Activated CD8-positive, alpha-beta memory T cell treated with anti-CD3 and anti-CD28 coated beads, Interleukin-2, amount 10 ng/mL, durations not matched to agents 7 days and 5 days (primary cell): ENCODE measurements at regions not wholly inside any gene's neighbourhood (a gene's known extent, or its start where the extent isn't known, plus 50 kb on each side); places are given as distances from the start of the nearest gene placed in this dataset.
"Not testable (repeated sequence)": the region's sequence is repeated elsewhere in the genome, so short reads cannot be mapped to it uniquely, and the experiment has no call there.

Source experiments
- ATAC-seq: fragments of 150-1000 bp; cut with Tn5 transposase; one replicate; pipeline ENCODE4 v1.10.0; 2021; ENCODE audit warnings: moderate library complexity
- CTCF ChIA-PET: fragments of 350-600 bp; sonication (Branson Sonifier 250); formaldehyde crosslinking; loops from one replicate; lab custom pipeline; 2021; ENCODE audit warnings: antibody characterized with exemption; lab: Charles Lee
- DNase-seq: peaks from one replicate; pipeline ENCODE4 v3.0.0-alpha.2; 2020
- H3K27ac Mint-ChIP-seq: one replicate; pipeline ENCODE4 v1.8.0; 2021; ENCODE audit warnings: mild to moderate bottlenecking, mixed read lengths
- H3K27me3 Mint-ChIP-seq: one replicate; pipeline ENCODE4 v1.8.0; 2021; ENCODE audit warnings: mixed read lengths
- H3K36me3 Mint-ChIP-seq: one replicate; pipeline ENCODE4 v1.8.0; 2021; ENCODE audit warnings: mild to moderate bottlenecking, mixed read lengths
- H3K4me1 Mint-ChIP-seq: one replicate; pipeline ENCODE4 v1.8.0; 2021; ENCODE audit warnings: mixed read lengths
- H3K4me3 Mint-ChIP-seq: one replicate; pipeline ENCODE4 v1.8.0; 2021; ENCODE audit warnings: mild to moderate bottlenecking, moderate library complexity, mixed read lengths
- H3K9me3 Mint-ChIP-seq: one replicate; pipeline ENCODE4 v1.8.0; 2022; ENCODE audit warnings: low read depth, mixed read lengths

DNA sequence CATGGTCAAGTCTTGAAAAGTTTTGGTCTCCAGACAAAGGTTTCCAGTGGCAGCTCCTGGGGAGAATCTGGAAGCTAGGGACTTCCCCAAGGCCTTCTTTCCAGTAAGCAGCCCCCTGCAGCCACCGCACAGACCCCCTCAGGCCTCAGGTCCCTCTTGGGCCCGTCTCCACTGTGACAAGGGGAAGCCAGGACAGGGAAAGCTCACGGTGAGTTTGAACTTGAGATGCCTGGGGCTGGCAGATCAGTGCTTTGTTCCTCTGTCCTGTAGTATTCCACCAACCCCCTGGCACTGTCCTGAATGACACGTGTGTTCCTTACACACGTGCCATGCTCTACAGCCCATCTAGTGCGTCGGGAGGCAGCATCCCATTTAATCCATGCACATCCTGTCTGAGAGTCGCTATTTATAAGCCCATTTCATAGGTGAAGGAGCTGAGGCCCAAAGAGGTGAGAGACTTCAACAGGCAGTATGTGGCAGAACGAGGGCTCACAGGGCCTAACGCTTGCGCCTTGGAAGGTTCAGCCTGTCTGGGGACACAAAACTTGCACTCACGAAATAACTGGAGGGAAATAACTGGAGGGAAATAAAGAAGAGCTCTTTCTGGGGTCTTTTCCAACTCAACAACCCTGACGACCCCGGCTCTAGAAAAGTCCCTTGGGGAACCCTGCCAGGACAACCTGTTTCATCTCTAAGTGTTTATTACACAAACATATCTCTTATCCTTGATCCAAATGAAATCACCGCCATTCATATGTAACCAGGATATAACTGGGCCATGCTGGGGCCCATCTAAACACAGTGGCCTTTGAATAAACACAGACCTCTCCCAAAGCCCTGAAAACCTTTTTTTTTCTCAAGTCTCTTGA is 123.0 kb downstream of the BANF2 start:
- no peaks in the 10 kb centered on the region for H3K9me3 Mint-ChIP-seq
- ATAC-seq, result no peak
- DNase-seq, result no peak
- no peaks in the 10 kb centered on the region for H3K27me3 Mint-ChIP-seq
- no peak overlapping the region for H3K4me3 Mint-ChIP-seq
- H3K4me1 Mint-ChIP-seq, result peaks cover 20% of the 10 kb centered on the region
- H3K27ac Mint-ChIP-seq, result no peak overlapping the region
- H3K36me3 Mint-ChIP-seq, result no peaks in the 10 kb centered on the region
- CTCF ChIA-PET, result interaction anchor here (0.8 to 1.1 kb wide), 2 partner anchors 13 to 73 kb away, joined by 3 read pairs; no protein-coding TSS in a partner anchor

DNA sequence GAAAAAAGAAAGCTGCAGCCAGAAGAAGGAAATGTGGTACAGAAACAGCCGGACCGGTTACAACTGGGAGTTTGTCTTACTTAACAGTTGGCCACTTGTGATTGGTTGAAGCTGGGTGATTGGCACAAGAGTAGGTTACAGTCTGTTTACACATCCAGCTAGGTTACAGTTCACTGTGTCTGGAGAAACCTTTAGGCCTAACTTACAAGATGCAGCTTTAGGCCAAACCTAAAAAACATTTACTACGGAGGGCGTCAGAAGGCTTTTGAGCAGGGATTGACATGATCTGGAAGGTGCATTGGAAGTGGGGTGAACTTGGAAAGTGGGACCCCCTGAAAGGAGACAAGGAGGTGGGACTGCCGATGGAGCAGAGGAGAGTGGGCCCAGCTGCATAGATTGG is 122.3 kb downstream of the BANF2 start:
- H3K4me3 Mint-ChIP-seq, result no peak overlapping the region
- CTCF ChIA-PET, result interaction anchor here (1.1 to 2.0 kb wide), 2 partner anchors 74 to 140 kb away, joined by 3 to 5 read pairs; partner anchors contain the start of gene RRBP1
- DNase-seq, result no peak

DNA sequence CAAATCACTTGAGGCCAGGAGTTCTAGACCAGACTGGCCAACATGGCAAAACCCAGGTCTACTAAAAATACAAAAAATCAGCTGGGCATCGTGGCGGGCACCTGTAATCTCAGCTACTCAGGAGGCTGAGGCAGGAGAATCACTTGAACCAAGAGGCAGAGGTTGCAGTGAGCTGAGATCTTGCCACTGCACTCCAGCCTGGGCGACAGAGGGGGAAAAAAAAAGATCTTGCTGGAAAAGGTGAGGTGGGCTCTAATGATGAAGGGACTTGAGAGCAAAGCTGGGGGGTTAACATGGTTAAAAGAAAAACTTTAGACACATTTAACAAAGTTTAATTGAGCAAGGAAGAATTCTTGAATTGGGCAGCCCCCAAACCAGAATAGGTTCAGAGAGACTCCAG is 121.8 kb downstream of the BANF2 start:
- peaks cover 17% of the 10 kb centered on the region for H3K4me1 Mint-ChIP-seq
- ATAC-seq, H3K9me3 Mint-ChIP-seq, DNase-seq, H3K36me3 Mint-ChIP-seq, H3K27me3 Mint-ChIP-seq, H3K27ac Mint-ChIP-seq, H3K4me3 Mint-ChIP-seq: not testable (repeated sequence)
- CTCF ChIA-PET, result interaction anchor here (1.1 to 2.0 kb wide), 2 partner anchors 74 to 139 kb away, joined by 3 to 5 read pairs; partner anchors contain the start of gene RRBP1

More for the DNA sequence above, 122.3 kb downstream of the BANF2 start:
- Mint-ChIP-seq H3K27me3 (no peaks in the 10 kb centered on the region), H3K36me3 (no peaks in the 10 kb centered on the region), H3K9me3 (no peaks in the 10 kb centered on the region), H3K4me1 (peaks cover 20% of the 10 kb centered on the region), H3K27ac (no peak overlapping the region)
- ATAC-seq, result no peak

DNA sequence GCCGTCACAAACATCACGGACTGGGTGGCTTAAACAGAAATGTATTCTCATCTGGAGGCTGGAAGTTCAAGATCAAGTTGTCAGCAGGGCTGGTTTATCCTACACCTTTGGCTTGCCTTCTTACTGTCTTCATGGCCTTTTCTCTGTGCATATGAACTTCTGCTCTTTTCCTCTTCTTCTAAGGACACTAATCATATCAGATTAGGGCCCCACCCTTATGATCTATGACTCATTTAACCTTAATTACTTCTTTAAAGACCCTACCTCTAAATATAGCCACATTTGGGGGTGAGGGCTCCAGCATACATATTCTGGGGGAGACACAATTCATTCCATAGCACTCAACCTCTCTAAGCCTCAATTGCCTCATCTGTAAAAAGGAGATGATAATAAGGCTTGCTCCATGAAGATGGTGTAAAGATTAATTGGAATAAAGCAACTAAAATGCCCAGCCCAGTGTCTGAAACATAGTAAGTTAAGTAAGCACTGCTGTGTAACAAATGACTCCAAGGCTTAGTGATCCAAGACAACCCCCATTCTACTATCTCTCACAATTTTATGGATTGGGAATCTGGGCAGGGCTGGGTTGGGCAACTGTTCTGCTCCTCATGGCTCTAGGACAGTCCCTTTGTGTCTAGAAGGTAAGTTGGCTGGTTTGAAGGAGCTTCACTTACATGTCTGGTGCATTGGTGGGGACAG is 119.8 kb downstream of the BANF2 start:
- no peak for ATAC-seq
- H3K4me3 Mint-ChIP-seq, result no peak overlapping the region
- no peak overlapping the region for H3K27ac Mint-ChIP-seq
- DNase-seq, result no peak
- H3K4me1 Mint-ChIP-seq, result no peaks in the 10 kb centered on the region
- H3K9me3 Mint-ChIP-seq, result no peaks in the 10 kb centered on the region
- CTCF ChIA-PET, result no interaction called here
- H3K27me3 Mint-ChIP-seq, result no peaks in the 10 kb centered on the region
- H3K36me3 Mint-ChIP-seq, result no peaks in the 10 kb centered on the region

DNA sequence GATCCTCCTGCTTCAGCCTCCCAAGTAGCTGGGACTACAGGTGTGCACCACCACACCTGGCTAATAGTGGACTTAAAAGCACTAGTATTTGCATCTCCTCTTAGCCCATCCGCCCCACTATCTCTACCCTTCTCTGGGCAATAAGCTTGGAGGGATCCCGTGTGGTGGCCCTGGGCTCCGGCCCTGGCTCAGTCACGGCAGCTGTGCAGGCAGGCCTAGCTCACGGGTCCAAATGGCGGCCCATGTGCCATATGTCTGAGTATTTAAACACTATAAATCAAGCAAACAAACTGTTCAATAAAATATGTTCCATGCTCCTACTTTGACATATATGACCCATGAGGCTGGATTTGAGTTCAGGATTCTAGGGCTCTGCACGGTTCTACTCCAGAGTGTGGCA is 118.4 kb downstream of the BANF2 start:
- Mint-ChIP-seq H3K27me3 (no peaks in the 10 kb centered on the region), H3K4me3 (no peak overlapping the region), H3K27ac (no peak overlapping the region), H3K4me1 (no peaks in the 10 kb centered on the region), H3K36me3 (no peaks in the 10 kb centered on the region), H3K9me3 (no peaks in the 10 kb centered on the region)
- CTCF ChIA-PET, result no interaction called here
- no peak for ATAC-seq
- no peak for DNase-seq

DNA sequence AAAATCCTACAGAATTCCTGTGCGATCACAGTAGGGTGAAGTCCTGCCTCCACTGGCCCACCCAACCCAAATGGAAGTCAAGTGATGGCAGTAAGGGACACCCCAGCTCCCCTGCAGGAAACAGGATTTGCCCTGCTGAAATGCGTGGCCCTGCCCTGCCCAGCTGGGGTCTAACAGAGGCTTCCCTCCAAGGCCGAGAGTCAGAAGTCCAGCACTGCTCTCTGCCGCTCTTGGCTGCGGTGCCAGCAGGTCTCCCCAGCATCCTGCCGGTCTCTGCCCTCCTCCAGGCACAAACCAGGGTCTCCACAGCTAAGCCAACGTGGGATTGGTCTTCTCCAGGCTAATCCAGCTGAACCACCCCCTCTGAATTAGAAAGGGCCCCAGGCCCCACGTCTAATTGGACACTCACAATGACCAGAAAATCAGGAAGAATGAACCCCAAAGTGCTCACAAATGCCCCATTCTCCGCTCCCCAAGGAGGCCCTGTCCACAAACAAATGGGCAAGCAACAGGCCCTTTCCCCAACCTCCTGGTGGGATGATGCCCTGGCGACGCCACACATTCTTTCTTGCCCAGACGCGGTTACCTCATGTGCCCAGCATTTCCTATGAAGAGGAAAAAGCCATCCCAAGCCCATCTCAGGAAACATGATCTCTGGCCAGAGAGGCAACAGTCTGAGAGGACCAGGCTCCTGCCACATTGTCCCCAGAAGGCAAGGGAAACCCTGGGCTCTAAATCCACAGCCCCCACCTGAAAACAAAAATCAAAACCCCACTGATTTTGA is 117.2 kb downstream of the BANF2 start:
- DNase-seq (no peak), ATAC-seq (no peak)
- Mint-ChIP-seq H3K27ac (no peak overlapping the region), H3K9me3 (no peaks in the 10 kb centered on the region), H3K36me3 (no peaks in the 10 kb centered on the region), H3K4me3 (no peak overlapping the region), H3K4me1 (no peaks in the 10 kb centered on the region), H3K27me3 (no peaks in the 10 kb centered on the region)
- CTCF ChIA-PET, result no interaction called here

DNA sequence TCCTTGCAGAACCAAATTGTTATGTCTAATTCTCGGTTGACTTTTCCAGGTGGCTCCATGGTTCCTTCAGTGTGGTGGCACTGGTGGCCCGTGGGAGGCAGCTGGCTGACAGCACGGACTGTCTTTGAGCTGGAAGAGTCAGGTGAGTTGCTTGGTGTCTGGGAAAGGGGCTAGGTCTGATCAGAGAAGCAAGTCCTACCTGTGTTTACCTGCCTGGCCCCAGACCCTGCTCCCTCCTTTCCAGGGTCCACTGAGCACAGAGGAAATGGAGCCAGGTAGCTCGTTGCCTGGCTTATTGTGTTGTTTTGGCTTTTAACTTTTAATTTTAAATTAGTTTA is 111.8 kb downstream of the BANF2 start:
- H3K27ac Mint-ChIP-seq, result no peak overlapping the region
- no peaks in the 10 kb centered on the region for H3K36me3 Mint-ChIP-seq
- CTCF ChIA-PET, result no interaction called here
- peaks cover 3% of the 10 kb centered on the region for H3K27me3 Mint-ChIP-seq
- H3K9me3 Mint-ChIP-seq, result no peaks in the 10 kb centered on the region
- no peak for ATAC-seq
- no peak for DNase-seq
- H3K4me1 Mint-ChIP-seq, result no peaks in the 10 kb centered on the region
- no peak overlapping the region for H3K4me3 Mint-ChIP-seq

- CTCF ChIA-PET, result interaction anchor here (1.3 kb wide), 1 partner anchor 12 kb away, joined by 3 read pairs; no protein-coding TSS in a partner anchor
- Mint-ChIP-seq H3K4me1 (no peaks in the 10 kb centered on the region), H3K36me3 (no peaks in the 10 kb centered on the region), H3K9me3 (no peaks in the 10 kb centered on the region), H3K27ac (no peak overlapping the region), H3K27me3 (peaks cover 3% of the 10 kb centered on the region), H3K4me3 (no peak overlapping the region)
- ATAC-seq (no peak), DNase-seq (no peak)
Measured at GRCh38 chr20:17810847-17811627, 111.3 kb downstream of the BANF2 start.

GRCh38 chr20:17810062-17810631 is 110.4 kb downstream of the BANF2 start:
- peaks cover 4% of the 10 kb centered on the region for H3K27me3 Mint-ChIP-seq
- CTCF ChIA-PET, result interaction anchor here (1.3 kb wide), 1 partner anchor 13 kb away, joined by 3 read pairs; no protein-coding TSS in a partner anchor
- ATAC-seq, result no peak
- no peaks in the 10 kb centered on the region for H3K9me3 Mint-ChIP-seq
- no peak for DNase-seq
- no peaks in the 10 kb centered on the region for H3K36me3 Mint-ChIP-seq
- no peak overlapping the region for H3K27ac Mint-ChIP-seq
- no peaks in the 10 kb centered on the region for H3K4me1 Mint-ChIP-seq
- no peak overlapping the region for H3K4me3 Mint-ChIP-seq

DNA sequence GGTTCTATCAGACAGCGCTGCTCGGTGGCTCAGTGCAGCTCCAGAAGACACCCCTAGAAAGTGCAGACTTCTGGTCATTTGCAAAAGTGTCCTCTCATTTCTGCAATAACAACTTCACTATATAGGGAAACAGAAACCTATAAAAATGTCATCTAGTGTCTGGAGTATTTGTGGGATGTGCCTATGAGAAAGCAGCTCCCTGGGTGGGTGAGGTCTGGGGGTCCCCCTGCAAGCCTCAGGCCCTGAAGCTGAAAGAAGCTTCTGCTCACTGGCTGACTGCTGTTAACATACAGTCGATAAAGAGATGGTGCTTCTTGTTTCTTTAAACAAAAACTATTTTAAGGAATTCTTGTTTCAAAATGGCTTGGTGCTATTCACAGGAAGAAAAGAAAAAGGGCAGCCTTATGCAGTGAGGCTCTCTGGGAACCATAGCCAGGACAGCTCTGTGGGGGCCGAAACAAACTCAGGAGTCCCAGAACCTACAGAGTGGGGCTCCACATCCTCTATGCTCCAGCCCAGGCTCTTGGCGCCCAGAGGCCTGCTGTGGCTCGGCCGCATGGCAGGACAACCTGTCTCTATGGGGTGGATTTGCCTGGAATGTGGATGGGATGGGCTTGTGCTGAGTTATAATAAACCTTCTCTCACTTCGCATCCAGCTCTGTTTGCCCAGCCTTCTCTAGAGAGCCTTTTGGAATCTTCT is 109.7 kb downstream of the BANF2 start:
- Mint-ChIP-seq H3K4me3 (no peak overlapping the region), H3K27me3 (peaks cover 6% of the 10 kb centered on the region), H3K27ac (no peak overlapping the region), H3K9me3 (no peaks in the 10 kb centered on the region), H3K4me1 (no peaks in the 10 kb centered on the region), H3K36me3 (no peaks in the 10 kb centered on the region)
- DNase-seq (no peak), ATAC-seq (no peak)
- CTCF ChIA-PET, result interaction anchor here (1.2 to 1.3 kb wide), 2 partner anchors 13 to 47 kb away, joined by 3 read pairs; no protein-coding TSS in a partner anchor

DNA sequence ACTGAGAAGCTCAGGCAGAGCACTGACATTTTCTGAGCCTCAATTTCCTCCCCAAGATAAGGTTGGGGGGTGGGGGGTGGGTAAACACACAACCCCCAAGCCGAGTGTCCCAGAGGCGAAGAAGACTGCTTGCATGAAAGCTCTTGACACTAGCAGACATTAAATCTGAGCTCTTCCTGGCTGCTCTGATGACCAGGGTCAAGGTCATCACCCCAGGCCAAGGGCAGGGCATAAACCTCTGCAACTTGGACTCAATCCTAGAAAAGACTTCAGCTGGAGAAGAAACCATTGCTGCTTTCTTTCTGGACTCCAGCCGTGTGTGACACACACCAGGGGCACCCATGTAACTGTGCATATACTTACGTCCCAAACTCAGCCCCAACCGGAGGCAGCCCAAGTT is 109.0 kb downstream of the BANF2 start:
- Mint-ChIP-seq H3K36me3 (no peaks in the 10 kb centered on the region), H3K4me3 (no peak overlapping the region), H3K27ac (no peak overlapping the region), H3K9me3 (no peaks in the 10 kb centered on the region), H3K4me1 (no peaks in the 10 kb centered on the region), H3K27me3 (peaks cover 8% of the 10 kb centered on the region)
- ATAC-seq, result no peak
- no peak for DNase-seq
- CTCF ChIA-PET, result interaction anchor here (1.2 kb wide), 1 partner anchor 48 kb away, joined by 3 read pairs; no protein-coding TSS in a partner anchor

DNA sequence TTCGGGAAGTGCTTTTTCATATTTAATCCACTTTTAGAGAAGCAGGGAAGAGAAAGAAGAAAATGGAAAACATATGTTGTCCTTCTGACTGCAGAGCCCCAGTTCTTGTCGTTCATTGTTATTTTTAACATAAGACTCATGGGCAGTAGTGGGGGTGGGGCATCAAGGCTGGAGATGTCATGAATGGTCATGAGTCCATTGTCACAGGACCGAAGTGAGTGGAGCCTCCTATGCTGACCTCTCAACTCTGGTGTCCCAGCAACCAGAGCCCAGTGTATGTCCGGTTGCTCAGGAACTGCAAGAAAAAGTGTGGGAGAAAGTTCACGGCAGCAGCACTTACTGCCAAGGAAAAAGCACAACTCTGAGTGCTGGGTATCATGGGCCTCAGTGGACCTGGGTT is 108.6 kb downstream of the BANF2 start:
- no peak for DNase-seq
- Mint-ChIP-seq H3K4me3 (no peak overlapping the region), H3K4me1 (no peaks in the 10 kb centered on the region)

More for the DNA sequence above, 108.6 kb downstream of the BANF2 start:
- no peaks in the 10 kb centered on the region for H3K36me3 Mint-ChIP-seq
- no peak overlapping the region for H3K27ac Mint-ChIP-seq
- peaks cover 8% of the 10 kb centered on the region for H3K27me3 Mint-ChIP-seq
- no peak for ATAC-seq
- H3K9me3 Mint-ChIP-seq, result no peaks in the 10 kb centered on the region
- CTCF ChIA-PET, result interaction anchor here (1.2 kb wide), 1 partner anchor 48 kb away, joined by 3 read pairs; no protein-coding TSS in a partner anchor
